Right lobe of liver (tissue), 4 donors: ENCODE measurements at regions not wholly inside any gene's neighbourhood (a gene's known extent, or its start where the extent isn't known, plus 50 kb on each side); places are given as distances from the start of the nearest gene placed in this dataset.

Experiments
- CTCF ChIP-seq, 4 donors: fragments of 200-600 bp in 3 of 4; fragments of 450-650 bp in 1 of 4; IDR thresholded peaks; one replicate each; pipeline versions ENCODE4 v1.5.1 to v1.8.0; 2016 to 2022; ENCODE audit warnings: antibody characterized with exemption in 4 of 4, mild to moderate bottlenecking in 2 of 4
- POLR2A ChIP-seq: fragments of 450-650 bp; IDR thresholded peaks from one replicate; pipeline ENCODE4 v1.6.1; 2017; ENCODE audit warnings: antibody characterized with exemption, mild to moderate bottlenecking
- donor health status: DM: no; HTN: no; CAD: no.
- donor health status: DM: no; HTN: no; CAD: no.
- donor health status: DM: no; HTN: yes; CAD: no.

GRCh38 chr5:23612701-23613100 is 105.3 kb downstream of the PRDM9 start:
- TF ChIP-seq CTCF (IDR thresholded peaks at IDR 0.05) = no peak
- no peak for TF ChIP-seq POLR2A
